ENCODE measurements at regions not wholly inside any gene's neighbourhood (a gene's known extent, or its start where the extent isn't known, plus 50 kb on each side); places are given as distances from the start of the nearest gene placed in this dataset.

DNA sequence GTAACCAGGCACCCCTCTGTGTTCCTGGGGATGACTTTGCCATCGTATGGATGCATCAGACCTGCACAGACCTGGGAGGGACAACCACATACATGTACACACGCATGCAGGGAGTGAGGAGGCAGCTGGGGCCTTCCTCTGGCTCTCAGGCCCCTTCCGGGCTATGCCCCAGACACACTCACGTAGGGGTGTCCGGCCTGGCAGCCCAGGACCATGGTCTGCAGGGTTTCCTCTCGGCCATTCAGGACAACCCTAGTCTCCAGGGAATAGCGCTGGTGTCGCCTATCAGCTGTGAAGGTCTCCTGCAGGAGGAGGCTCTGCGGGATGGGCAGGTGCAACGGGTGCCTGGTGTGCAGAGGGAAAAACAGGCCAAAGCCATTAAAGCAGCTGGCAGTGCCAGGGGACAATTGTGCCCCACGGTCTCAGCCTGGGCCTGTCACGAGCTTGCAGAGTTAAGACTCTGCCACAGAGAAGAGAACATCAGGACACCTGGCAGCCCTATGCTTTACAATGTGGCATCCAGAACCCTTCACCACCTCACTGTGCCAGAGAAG lies 101.4 kb downstream of the RMI2 start:
- no peak overlapping the region for H3K4me3 ChIP-seq (ENCODE audit: low read depth, low read length)
- TF ChIP-seq CTCF (IDR thresholded peaks at IDR 0.05; ENCODE audit: control insufficient read depth, extremely low read depth, insufficient read depth) = no peak
- no peak for DNase-seq (ENCODE audit: low read depth)

DNA sequence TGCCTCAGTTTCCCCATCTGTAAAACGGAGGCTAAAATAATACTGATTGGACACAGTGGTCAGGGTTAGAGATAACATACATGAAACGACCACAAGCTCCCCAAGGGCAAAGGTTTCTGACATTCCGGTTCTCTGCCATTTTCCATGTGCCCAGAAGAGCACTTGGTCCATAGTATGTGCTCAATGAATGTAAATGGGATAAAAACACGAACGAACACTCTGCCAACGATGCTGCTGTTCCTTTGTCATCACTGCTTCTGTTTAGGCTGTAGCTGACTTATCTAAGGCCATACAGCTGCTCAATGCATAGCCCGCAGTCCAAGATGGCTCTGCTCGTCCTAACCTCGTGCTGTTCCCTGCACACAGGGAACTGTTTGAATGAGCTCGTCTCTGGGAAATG lies 102.0 kb downstream of the RMI2 start:
- no peak for DNase-seq (ENCODE audit: low read depth)
- TF ChIP-seq CTCF (IDR thresholded peaks at IDR 0.05; ENCODE audit: control insufficient read depth, extremely low read depth, insufficient read depth) = no peak
- no peak overlapping the region for H3K4me3 ChIP-seq (ENCODE audit: low read depth, low read length)

GRCh38 chr16:11447836-11448235 lies 102.6 kb downstream of the RMI2 start:
- TF ChIP-seq CTCF (IDR thresholded peaks at IDR 0.05; ENCODE audit: control insufficient read depth, extremely low read depth, insufficient read depth) = no peak
- no peak overlapping the region for H3K4me3 ChIP-seq (ENCODE audit: low read depth, low read length)
- no peak for DNase-seq (ENCODE audit: low read depth)

DNA sequence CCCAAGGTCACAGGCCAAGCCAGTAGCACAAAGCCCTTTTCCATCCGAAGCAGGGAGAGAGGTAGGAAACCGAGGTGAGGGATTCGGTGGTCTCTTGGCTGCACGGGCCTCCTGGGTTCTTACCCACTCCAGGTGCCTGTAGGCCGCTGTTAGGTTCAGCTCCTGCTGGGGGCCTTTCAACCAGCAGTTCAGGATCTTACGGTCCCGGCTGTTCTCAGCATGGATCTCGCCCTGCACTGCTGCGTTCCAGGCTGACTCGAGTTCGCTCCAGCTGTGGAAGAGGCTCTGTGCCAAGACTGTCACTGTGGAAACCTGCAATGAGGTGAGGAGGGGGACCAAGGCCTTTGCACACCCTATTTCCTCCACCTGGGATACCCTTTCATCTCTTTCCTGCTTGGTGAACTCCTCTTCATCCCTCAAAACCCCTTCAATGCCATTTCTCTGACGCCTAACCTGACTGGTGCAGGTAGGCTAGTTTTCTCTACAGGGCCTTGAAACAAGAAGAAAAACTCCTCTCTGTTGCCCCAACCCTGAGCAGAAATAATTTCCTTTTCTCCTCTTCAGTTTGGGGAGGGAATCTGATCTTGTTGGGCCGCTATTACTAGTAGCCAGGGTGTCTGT lies 103.6 kb downstream of the RMI2 start:
- no peak overlapping the region for H3K4me3 ChIP-seq (ENCODE audit: low read depth, low read length)
- DNase-seq (ENCODE audit: low read depth) = no peak
- TF ChIP-seq CTCF (IDR thresholded peaks at IDR 0.05; ENCODE audit: control insufficient read depth, extremely low read depth, insufficient read depth) = no peak

GRCh38 chr16:11449716-11450115 lies 104.5 kb downstream of the RMI2 start:
- no peak overlapping the region for H3K4me3 ChIP-seq (ENCODE audit: low read depth, low read length)
- no peak for DNase-seq (ENCODE audit: low read depth)
- no peak for TF ChIP-seq CTCF (IDR thresholded peaks at IDR 0.05; ENCODE audit: control insufficient read depth, extremely low read depth, insufficient read depth)

DNA sequence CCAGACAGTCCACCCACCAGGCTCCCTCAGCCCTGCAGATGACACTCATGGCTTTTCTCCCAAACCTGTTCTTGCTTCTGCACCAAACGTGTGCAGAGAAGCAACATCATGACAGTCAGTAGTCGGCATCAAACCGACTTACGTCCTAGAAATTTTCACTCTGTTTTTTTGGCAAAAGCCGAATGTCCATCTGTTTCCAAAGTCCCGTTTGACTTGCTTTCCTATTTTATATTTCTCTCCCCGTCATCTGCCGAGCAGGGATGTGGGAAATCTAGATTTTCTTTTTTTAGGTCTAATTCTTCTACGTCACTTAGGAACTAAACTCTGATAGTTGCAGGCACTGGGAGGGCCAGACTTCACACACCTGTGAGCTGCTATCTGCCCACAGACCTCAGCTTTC lies 104.9 kb downstream of the RMI2 start:
- no peak overlapping the region for H3K4me3 ChIP-seq (ENCODE audit: low read depth, low read length)
- TF ChIP-seq CTCF (IDR thresholded peaks at IDR 0.05; ENCODE audit: control insufficient read depth, extremely low read depth, insufficient read depth) = no peak
- DNase-seq (ENCODE audit: low read depth) = no peak

DNA sequence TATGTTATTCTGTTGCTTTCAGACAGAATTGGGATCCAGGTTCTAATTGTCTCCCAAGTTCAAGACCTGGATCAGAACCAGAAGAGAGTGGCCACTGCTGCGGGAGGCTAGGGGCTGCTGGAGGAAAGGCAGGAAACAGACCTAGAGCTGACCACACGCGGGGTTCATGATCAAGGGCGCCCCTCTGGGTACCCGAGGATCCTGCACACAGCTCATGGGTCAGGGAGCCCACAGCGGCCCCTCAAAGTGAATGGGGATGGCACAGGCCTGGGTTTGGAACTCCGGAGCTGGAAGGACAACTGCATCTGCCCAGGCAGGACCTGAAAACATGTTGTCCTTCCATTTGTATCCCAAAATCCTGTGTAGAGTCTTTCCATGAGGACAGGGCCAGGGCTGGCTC lies 107.0 kb downstream of the RMI2 start:
- DNase-seq (ENCODE audit: low read depth) = no peak
- TF ChIP-seq CTCF (IDR thresholded peaks at IDR 0.05; ENCODE audit: control insufficient read depth, extremely low read depth, insufficient read depth) = no peak
- H3K4me3 ChIP-seq (ENCODE audit: low read depth, low read length) = no peak overlapping the region
